Endothelial cell of umbilical vein (primary cell): ENCODE measurements at regions not wholly inside any gene's neighbourhood (a gene's known extent, or its start where the extent isn't known, plus 50 kb on each side); places are given as distances from the start of the nearest gene placed in this dataset.

ENCODE experiments used
- BruUV-seq: library from RNA; stranded (reverse); fragments of 400-500 nt; replicated peaks from 2 replicates; lab custom pipeline; 2021; lab: Mats Ljungman, UMichigan
- CTCF ChIA-PET: fragments of 300-600, 350-600 bp; sonication (Branson Sonifier 250); formaldehyde crosslinking; loops from one replicate; lab custom pipeline; 2021; ENCODE audit warnings: antibody characterized with exemption, inconsistent platforms; lab: Charles Lee
- POLR2A ChIA-PET: fragments of 300-600, 350-600 bp; sonication (Branson Sonifier 250); formaldehyde crosslinking; loops from one replicate; lab custom pipeline; 2021; ENCODE audit warnings: antibody characterized with exemption, inconsistent platforms; lab: Charles Lee
- DNase-seq: peaks from one replicate; pipeline ENCODE4 v3.0.0-alpha.2; 2011; ENCODE audit warnings: low read depth, low spot score
- FAIRE-seq: peaks from 2 replicates; lab custom pipeline; 2011; peaks lifted over from hg19 to GRCh38; lab: Jason Lieb, UNC
- H2AFZ ChIP-seq: 2 replicates; pipeline ENCODE4 v1.6.0; 2012; ENCODE audit warnings: low read depth, low read length, control low read depth, inconsistent platforms
- H3K27ac ChIP-seq: 2 replicates; pipeline ENCODE4 v1.5.1; 2011; ENCODE audit warnings: low read depth, mild to moderate bottlenecking, control low read depth, low read length, moderate library complexity; ENCODE audit not compliant: insufficient read depth
- H3K27me3 ChIP-seq, 2 experiments: 2 replicates each; pipeline versions ENCODE4 v1.6.0 to v1.6.1; 2011; ENCODE audit warnings: low read length in 2 of 2, mixed read lengths in 1 of 2; ENCODE audit not compliant: control insufficient read depth in 2 of 2, insufficient read depth in 2 of 2
- H3K36me3 ChIP-seq, 2 experiments: 2 replicates in 1 of 2; 3 replicates in 1 of 2; pipeline ENCODE4 v1.5.1; 2011; ENCODE audit warnings: low read length in 2 of 2, mild to moderate bottlenecking in 1 of 2, moderate library complexity in 1 of 2; ENCODE audit not compliant: control insufficient read depth in 2 of 2, insufficient read depth in 2 of 2; ENCODE audit errors: extremely low read depth in 1 of 2
- H3K4me1 ChIP-seq: 3 replicates; pipeline ENCODE4 v1.5.1; 2011; ENCODE audit warnings: mild to moderate bottlenecking, low read length; ENCODE audit not compliant: control insufficient read depth, insufficient read depth; ENCODE audit errors: extremely low read depth
- H3K4me2 ChIP-seq: 2 replicates; pipeline ENCODE4 v1.6.1; 2011; ENCODE audit warnings: low read length, control low read depth, mixed read lengths; ENCODE audit not compliant: insufficient read depth
- H3K4me3 ChIP-seq, 3 experiments: fragments of 200-600 bp in 1 of 3; sonication (generic), shearing (Covaris generic) in 1 of 3; replicated peaks in 1 of 3; 2 replicates each; pipeline ENCODE4 v1.5.1; 2011 to 2016; ENCODE audit warnings: control low read depth in 3 of 3, low read length in 3 of 3, mild to moderate bottlenecking in 2 of 3, inconsistent platforms in 1 of 3, low read depth in 1 of 3, moderate library complexity in 1 of 3; ENCODE audit not compliant: insufficient read depth in 1 of 3
- H3K79me2 ChIP-seq: 2 replicates; pipeline ENCODE4 v1.6.0; 2012; ENCODE audit warnings: low read length, inconsistent platforms; ENCODE audit not compliant: control insufficient read depth, insufficient read depth
- H3K9ac ChIP-seq: replicated peaks from 2 replicates; pipeline ENCODE3; 2011; ENCODE audit warnings: low read length, control low read depth; ENCODE audit not compliant: insufficient read depth; ENCODE audit errors: extremely low read depth
- H3K9me1 ChIP-seq: replicated peaks from 3 replicates; pipeline ENCODE4 v1.6.0; 2011; ENCODE audit warnings: mild to moderate bottlenecking, low read length; ENCODE audit not compliant: control insufficient read depth, insufficient read depth; ENCODE audit errors: extremely low read depth
- H3K9me3 ChIP-seq: replicated peaks from 2 replicates; pipeline ENCODE4 v1.5.1; 2012; ENCODE audit warnings: low read length, inconsistent platforms; ENCODE audit not compliant: control insufficient read depth, insufficient read depth
- H4K20me1 ChIP-seq: replicated peaks from 2 replicates; pipeline ENCODE3; 2011; ENCODE audit warnings: mild to moderate bottlenecking, low read length; ENCODE audit not compliant: control insufficient read depth, insufficient read depth; ENCODE audit errors: extremely low read depth
- EZH2 ChIP-seq: IDR thresholded peaks from 2 replicates; pipeline ENCODE4 v1.6.1; 2012; ENCODE audit warnings: borderline replicate concordance, low read depth, mild to moderate bottlenecking, moderate library complexity, low read length, inconsistent platforms; ENCODE audit not compliant: severe bottlenecking
- FOS ChIP-seq: IDR thresholded peaks from 2 replicates; pipeline ENCODE4 v1.6.1; 2011; ENCODE audit warnings: mild to moderate bottlenecking, low read length, moderate library complexity, borderline replicate concordance; ENCODE audit not compliant: insufficient read depth
- GATA2 ChIP-seq: IDR thresholded peaks from 2 replicates; pipeline ENCODE4 v1.7.0; 2011; ENCODE audit warnings: low read depth, mild to moderate bottlenecking, moderate library complexity, mixed read lengths, low read length; ENCODE audit not compliant: insufficient read length, insufficient read depth
- JUN ChIP-seq: IDR thresholded peaks from 2 replicates; pipeline ENCODE4 v1.6.1; 2011; ENCODE audit warnings: borderline replicate concordance, low read depth; ENCODE audit not compliant: insufficient read length, insufficient read depth
- MYC ChIP-seq: IDR thresholded peaks from one replicate; pipeline ENCODE4 v1.6.1; 2011; ENCODE audit warnings: mild to moderate bottlenecking, low read depth, low read length
- POLR2A ChIP-seq: IDR thresholded peaks from 2 replicates; pipeline ENCODE4 v1.6.1; 2012; ENCODE audit warnings: low read depth, mild to moderate bottlenecking, control low read depth, low read length
- POLR2AphosphoS5 ChIP-seq: IDR thresholded peaks from 2 replicates; pipeline ENCODE4 v1.6.1; 2012; ENCODE audit warnings: low read depth, mild to moderate bottlenecking, control low read depth, low read length, moderate library complexity; ENCODE audit not compliant: insufficient read depth
- dilution Hi-C: fragments of 300-500 bp; cut with MboI; formaldehyde crosslinking; loops from one replicate; pipeline ENCODE4 v1.15.0; 2019; ENCODE audit warnings: low sequenced_read_pairs; ENCODE audit not compliant: extremely low pct_ligation_motif_present
- intact Hi-C: fragments of 100-400 bp; cut with micrococcal nuclease; formaldehyde crosslinking; loops from one replicate; pipeline ENCODE4 v1.10.0; 2022
- TF ChIP-seq, protein P1 (sequence below): IDR thresholded peaks from 2 replicates; pipeline ENCODE4 v1.6.1; 2011; ENCODE audit not compliant: insufficient read depth, insufficient read length
- TF ChIP-seq, protein P2 (sequence below), 2 donors: IDR thresholded peaks; 1 replicate in 1 of 2; 2 replicates in 1 of 2; pipeline ENCODE4 v1.5.1; 2011; ENCODE audit warnings: low read length in 2 of 2, mild to moderate bottlenecking in 2 of 2, moderate library complexity in 2 of 2, control low read depth in 1 of 2, inconsistent platforms in 1 of 2, low read depth in 1 of 2; ENCODE audit not compliant: insufficient read depth in 1 of 2; ENCODE audit errors: extremely low read depth in 1 of 2

DNA sequence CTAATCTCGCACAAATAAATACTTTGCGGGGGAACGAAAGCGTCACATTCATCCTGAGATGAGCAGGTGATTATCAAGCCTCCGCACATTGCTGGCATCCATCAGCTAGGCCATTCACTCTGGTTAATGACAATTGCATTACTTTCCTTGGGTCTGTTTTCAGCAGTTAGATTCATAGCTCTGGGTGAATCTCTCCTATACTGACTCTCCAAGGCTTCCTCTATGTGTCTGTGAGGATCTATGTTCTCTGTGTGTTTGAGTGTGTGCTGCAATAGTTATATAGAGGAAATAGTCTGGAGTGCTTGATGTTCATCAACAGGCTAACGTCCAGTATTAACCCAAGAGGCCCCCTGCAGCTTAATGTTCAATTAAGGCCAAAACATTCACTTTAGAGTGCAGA is 133.0 kb upstream of the CTTNBP2NL start:
- no peak for FAIRE-seq

More for the DNA sequence above, 133.0 kb upstream of the CTTNBP2NL start:
- BruUV-seq: no TSS peak
- no peak for DNase-seq
- no peaks in the 10 kb centered on the region for H3K9me1 ChIP-seq
- TF ChIP-seq JUN (no peak), MYC (no peak), EZH2 (no peak), POLR2A (no peak), POLR2AphosphoS5 (no peak), FOS (no peak), GATA2 (no peak)
- TF ChIP-seq, protein P1, sequence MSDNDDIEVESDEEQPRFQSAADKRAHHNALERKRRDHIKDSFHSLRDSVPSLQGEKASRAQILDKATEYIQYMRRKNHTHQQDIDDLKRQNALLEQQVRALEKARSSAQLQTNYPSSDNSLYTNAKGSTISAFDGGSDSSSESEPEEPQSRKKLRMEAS: no peak
- TF ChIP-seq, protein P2, sequence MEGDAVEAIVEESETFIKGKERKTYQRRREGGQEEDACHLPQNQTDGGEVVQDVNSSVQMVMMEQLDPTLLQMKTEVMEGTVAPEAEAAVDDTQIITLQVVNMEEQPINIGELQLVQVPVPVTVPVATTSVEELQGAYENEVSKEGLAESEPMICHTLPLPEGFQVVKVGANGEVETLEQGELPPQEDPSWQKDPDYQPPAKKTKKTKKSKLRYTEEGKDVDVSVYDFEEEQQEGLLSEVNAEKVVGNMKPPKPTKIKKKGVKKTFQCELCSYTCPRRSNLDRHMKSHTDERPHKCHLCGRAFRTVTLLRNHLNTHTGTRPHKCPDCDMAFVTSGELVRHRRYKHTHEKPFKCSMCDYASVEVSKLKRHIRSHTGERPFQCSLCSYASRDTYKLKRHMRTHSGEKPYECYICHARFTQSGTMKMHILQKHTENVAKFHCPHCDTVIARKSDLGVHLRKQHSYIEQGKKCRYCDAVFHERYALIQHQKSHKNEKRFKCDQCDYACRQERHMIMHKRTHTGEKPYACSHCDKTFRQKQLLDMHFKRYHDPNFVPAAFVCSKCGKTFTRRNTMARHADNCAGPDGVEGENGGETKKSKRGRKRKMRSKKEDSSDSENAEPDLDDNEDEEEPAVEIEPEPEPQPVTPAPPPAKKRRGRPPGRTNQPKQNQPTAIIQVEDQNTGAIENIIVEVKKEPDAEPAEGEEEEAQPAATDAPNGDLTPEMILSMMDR (IDR thresholded peaks at IDR 0.05; ENCODE audit: extremely low read depth in 1 of 2, insufficient read depth in 1 of 2, low read depth in 1 of 2, low read length in 2 of 2): no peak
- intact Hi-C loops (no loop called here), dilution Hi-C loops (no loop called here)
- H3K9ac ChIP-seq: no peak overlapping the region
- H3K36me3 ChIP-seq: no peaks in the 10 kb centered on the region
- H3K4me3 ChIP-seq: no peak overlapping the region
- H3K4me1 ChIP-seq: no peaks in the 10 kb centered on the region
- ChIA-PET POLR2A (no interaction called here), CTCF (no interaction called here)
- no peaks in the 10 kb centered on the region for H3K9me3 ChIP-seq
- H3K79me2 ChIP-seq: no peaks in the 10 kb centered on the region
- H3K4me2 ChIP-seq: no peak overlapping the region
- H3K27ac ChIP-seq: no peak overlapping the region
- H2AFZ ChIP-seq: no peak overlapping the region
- H3K27me3 ChIP-seq: no peaks in the 10 kb centered on the region
- no peaks in the 10 kb centered on the region for H4K20me1 ChIP-seq
